ENCODE measurements at regions not wholly inside any gene's neighbourhood (a gene's known extent, or its start where the extent isn't known, plus 50 kb on each side); places are given as distances from the start of the nearest gene placed in this dataset.

DNA sequence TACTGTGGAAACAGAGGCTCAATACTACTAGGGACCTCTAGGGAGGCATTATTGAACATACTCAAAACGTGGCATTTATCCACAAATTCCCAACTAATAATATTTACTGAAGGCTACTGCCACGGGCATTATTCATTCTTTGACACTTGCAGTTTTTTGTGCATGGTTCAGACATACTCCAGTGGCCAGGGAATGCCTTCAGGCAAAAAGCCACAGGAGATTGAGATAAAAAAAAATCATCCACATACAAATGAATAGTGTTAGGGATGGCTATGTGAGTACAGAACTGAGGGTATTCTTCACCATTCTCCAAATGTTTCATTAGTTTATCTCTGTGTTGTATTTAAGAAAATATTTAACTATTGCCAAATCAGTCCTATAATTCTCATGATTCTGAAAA lies 974.9 kb upstream of the PIK3C3 start:
- TF ChIP-seq, protein P1, sequence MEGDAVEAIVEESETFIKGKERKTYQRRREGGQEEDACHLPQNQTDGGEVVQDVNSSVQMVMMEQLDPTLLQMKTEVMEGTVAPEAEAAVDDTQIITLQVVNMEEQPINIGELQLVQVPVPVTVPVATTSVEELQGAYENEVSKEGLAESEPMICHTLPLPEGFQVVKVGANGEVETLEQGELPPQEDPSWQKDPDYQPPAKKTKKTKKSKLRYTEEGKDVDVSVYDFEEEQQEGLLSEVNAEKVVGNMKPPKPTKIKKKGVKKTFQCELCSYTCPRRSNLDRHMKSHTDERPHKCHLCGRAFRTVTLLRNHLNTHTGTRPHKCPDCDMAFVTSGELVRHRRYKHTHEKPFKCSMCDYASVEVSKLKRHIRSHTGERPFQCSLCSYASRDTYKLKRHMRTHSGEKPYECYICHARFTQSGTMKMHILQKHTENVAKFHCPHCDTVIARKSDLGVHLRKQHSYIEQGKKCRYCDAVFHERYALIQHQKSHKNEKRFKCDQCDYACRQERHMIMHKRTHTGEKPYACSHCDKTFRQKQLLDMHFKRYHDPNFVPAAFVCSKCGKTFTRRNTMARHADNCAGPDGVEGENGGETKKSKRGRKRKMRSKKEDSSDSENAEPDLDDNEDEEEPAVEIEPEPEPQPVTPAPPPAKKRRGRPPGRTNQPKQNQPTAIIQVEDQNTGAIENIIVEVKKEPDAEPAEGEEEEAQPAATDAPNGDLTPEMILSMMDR (IDR thresholded peaks at IDR 0.05; ENCODE audit: insufficient read depth, low read length, poor library complexity, severe bottlenecking) = no peak
- no peak for TF ChIP-seq EZH2phosphoT487 (conservative IDR thresholded peaks at IDR 0.05; ENCODE audit: low read length)

All from SU-DHL-6 (cell line).